Right lobe of liver (tissue), 4 donors: ENCODE measurements at regions not wholly inside any gene's neighbourhood (a gene's known extent, or its start where the extent isn't known, plus 50 kb on each side); places are given as distances from the start of the nearest gene placed in this dataset.

Source experiments
- CTCF ChIP-seq, 4 donors: fragments of 200-600 bp in 3 of 4; fragments of 450-650 bp in 1 of 4; IDR thresholded peaks; one replicate each; pipeline versions ENCODE4 v1.5.1 to v1.8.0; 2016 to 2022; ENCODE audit warnings: antibody characterized with exemption in 4 of 4, mild to moderate bottlenecking in 2 of 4
- POLR2A ChIP-seq: fragments of 450-650 bp; IDR thresholded peaks from one replicate; pipeline ENCODE4 v1.6.1; 2017; ENCODE audit warnings: antibody characterized with exemption, mild to moderate bottlenecking
- donor health status: DM: no; HTN: no; CAD: no.
- donor health status: DM: no; HTN: no; CAD: no.
- donor health status: DM: no; HTN: yes; CAD: no.

- TF ChIP-seq CTCF (IDR thresholded peaks at IDR 0.05) (no peak), POLR2A (no peak)
These were observed 284.1 kb upstream of the ONECUT1 start for GRCh38 chr15:53074221-53074620.
